ENCODE measurements at regions not wholly inside any gene's neighbourhood (a gene's known extent, or its start where the extent isn't known, plus 50 kb on each side); places are given as distances from the start of the nearest gene placed in this dataset.
A peak's percentile ranks its signal among the peaks of the same experiment; 100 is the strongest.
"Not testable (repeated sequence)": the region's sequence is repeated elsewhere in the genome, so short reads cannot be mapped to it uniquely, and the experiment has no call there.

- Histone ChIP-seq H3K36me3 (no peaks in the 10 kb centered on the region), H3K4me3 (no peak overlapping the region), H3K27ac (no peak overlapping the region), H3K4me1 (no peaks in the 10 kb centered on the region), H3K27me3 (no peaks in the 10 kb centered on the region), H3K9me3 (no peaks in the 10 kb centered on the region)
- TF ChIP-seq CTCF (IDR thresholded peaks at IDR 0.05) (no peak), POLR2AphosphoS5 (IDR thresholded peaks at IDR 0.05) (no peak), POLR2A (IDR thresholded peaks at IDR 0.05) (no peak), EP300 (IDR thresholded peaks at IDR 0.05) (no peak)
- no peak for DNase-seq
- 67 to 68% methylated on average over 5 of the region's 5 CpGs for WGBS, 2 donors
- no peak for ATAC-seq (ENCODE audit: low FRiP score in 2 of 2)
Observed at GRCh38 chr1:200290010-200290685, 119.7 kb downstream of the ZNF281 start.

GRCh38 chr1:200288226-200288625 is 121.6 kb downstream of the ZNF281 start:
- DNase-seq (no peak), ATAC-seq (ENCODE audit: low FRiP score in 2 of 2) (no peak)
- Histone ChIP-seq H3K4me3 (no peak overlapping the region), H3K9me3 (no peaks in the 10 kb centered on the region), H3K4me1 (no peaks in the 10 kb centered on the region), H3K36me3 (no peaks in the 10 kb centered on the region), H3K27ac (no peak overlapping the region), H3K27me3 (no peaks in the 10 kb centered on the region)
- TF ChIP-seq POLR2AphosphoS5 (IDR thresholded peaks at IDR 0.05), result no peak
- no peak for TF ChIP-seq POLR2A (IDR thresholded peaks at IDR 0.05)
- TF ChIP-seq CTCF (IDR thresholded peaks at IDR 0.05), result no peak
- TF ChIP-seq EP300 (IDR thresholded peaks at IDR 0.05), result no peak
- WGBS, 2 donors, result 88% methylated on average over 5 of the region's 5 CpGs

DNA sequence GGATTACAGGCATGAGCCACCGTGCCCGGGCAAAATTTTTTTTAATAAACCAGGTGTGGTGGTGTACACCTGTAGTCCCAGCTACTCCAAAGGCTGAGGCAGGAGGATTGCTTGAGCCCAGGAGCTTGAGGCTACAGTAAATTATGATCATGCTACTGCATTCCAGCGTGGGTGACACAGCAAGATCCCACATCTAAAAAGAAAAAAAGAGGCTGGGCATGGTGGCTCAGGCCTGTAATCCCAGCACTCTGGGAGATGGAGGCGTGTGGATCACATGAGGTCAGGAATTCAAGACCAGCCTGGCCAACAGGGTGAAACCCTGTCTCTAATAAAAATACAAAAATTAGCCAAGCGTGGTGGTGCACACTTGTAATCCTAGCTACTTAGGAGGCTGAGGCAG is 125.6 kb downstream of the ZNF281 start:
- DNase-seq; H3K9me3 ChIP-seq; H3K4me1 ChIP-seq; H3K4me3 ChIP-seq; H3K27ac ChIP-seq; H3K36me3 ChIP-seq; H3K27me3 ChIP-seq; ATAC-seq (ENCODE audit: low FRiP score in 2 of 2): not testable (repeated sequence)
- WGBS, 2 donors, result 92 to 94% methylated on average over 5 of the region's 5 CpGs

DNA sequence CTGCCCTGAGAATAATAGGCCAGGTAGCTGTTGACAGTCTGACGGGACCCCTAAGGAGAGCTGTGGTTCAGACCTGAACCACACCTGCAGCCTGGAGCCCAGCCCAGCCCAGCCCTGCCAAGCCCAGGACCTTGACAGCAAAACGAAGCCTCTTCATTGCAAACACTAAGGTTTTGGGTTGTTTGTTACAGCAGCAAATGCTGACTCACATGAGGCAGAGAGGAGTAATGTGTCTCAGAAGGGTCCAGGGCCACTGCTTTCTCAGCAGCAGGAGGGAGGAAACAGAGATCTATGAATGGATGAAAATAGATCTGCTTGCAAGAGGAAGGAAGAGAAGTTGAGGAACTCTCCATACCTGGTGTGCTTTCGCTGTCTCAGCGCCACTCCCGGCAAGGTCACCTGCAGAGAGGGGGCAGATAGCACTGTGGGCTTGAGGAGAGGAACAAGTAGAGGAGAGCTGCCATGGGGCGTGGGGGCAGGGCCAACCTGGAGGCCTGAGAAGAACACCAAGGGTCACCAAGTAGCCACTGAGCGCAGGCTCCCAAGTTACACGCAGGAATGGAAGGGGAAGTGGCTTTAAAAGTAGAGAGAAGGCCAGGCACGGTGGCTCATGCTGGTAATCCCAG is 127.2 kb downstream of the ZNF281 start:
- no peaks in the 10 kb centered on the region for H3K4me1 ChIP-seq
- H3K9me3 ChIP-seq, result no peaks in the 10 kb centered on the region
- no peaks in the 10 kb centered on the region for H3K36me3 ChIP-seq
- DNase-seq (peak in 1 of 2 donors; percentile 23), ATAC-seq (ENCODE audit: low FRiP score in 2 of 2) (peak in 1 of 2 donors; percentile 46)
- H3K4me3 ChIP-seq, result no peak overlapping the region
- WGBS, 2 donors, result 89 to 92% methylated on average over 9 of the region's 9 CpGs
- H3K27ac ChIP-seq, result no peak overlapping the region
- no peak for TF ChIP-seq CTCF (IDR thresholded peaks at IDR 0.05)
- no peak for TF ChIP-seq EP300 (IDR thresholded peaks at IDR 0.05)
- no peak for TF ChIP-seq POLR2AphosphoS5 (IDR thresholded peaks at IDR 0.05)
- TF ChIP-seq POLR2A (IDR thresholded peaks at IDR 0.05), result no peak
- H3K27me3 ChIP-seq, result no peaks in the 10 kb centered on the region

DNA sequence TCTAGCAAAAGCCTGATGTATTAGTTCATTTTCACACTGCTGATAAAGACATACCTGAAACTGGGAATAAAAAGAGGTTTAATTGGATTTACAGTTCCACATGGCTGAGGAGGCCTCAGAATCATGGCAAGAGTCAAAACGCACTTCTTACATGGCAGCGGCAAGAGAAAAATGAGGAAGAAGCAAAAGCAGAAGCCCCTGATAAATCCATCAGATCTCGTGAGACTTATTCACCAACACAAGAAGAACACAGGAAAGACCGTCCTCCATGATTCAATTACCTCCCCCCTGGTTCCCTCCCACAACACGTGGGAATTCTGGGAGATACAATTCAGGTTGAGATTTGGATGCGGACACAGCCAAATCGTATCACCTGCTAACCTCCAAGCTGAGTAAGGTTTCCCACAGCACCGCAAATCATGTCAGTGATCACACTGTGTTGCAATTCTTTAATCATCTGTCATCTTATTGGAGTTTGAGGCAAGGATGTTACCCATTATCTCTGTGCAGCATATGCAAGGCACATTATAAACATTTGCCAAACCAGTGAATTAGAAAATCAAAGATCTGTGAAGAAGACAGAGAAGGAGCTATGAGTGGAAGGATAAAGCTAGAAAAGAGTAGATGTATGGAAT is 128.5 kb downstream of the ZNF281 start:
- DNase-seq (no peak), ATAC-seq (ENCODE audit: low FRiP score in 2 of 2) (no peak)
- no peaks in the 10 kb centered on the region for H3K36me3 ChIP-seq
- H3K27me3 ChIP-seq, result no peaks in the 10 kb centered on the region
- H3K4me3 ChIP-seq, result no peak overlapping the region
- WGBS, 2 donors, result 85 to 90% methylated on average over 8 of the region's 8 CpGs
- H3K9me3 ChIP-seq, result no peaks in the 10 kb centered on the region
- TF ChIP-seq POLR2A (IDR thresholded peaks at IDR 0.05) (no peak), EP300 (IDR thresholded peaks at IDR 0.05) (no peak), CTCF (IDR thresholded peaks at IDR 0.05) (no peak), POLR2AphosphoS5 (IDR thresholded peaks at IDR 0.05) (no peak)
- no peaks in the 10 kb centered on the region for H3K4me1 ChIP-seq
- no peak overlapping the region for H3K27ac ChIP-seq

Measured in upper lobe of left lung (tissue), 6 donors.